Bronchial epithelial cell (primary cell): ENCODE measurements at regions not wholly inside any gene's neighbourhood (a gene's known extent, or its start where the extent isn't known, plus 50 kb on each side); places are given as distances from the start of the nearest gene placed in this dataset.

Source experiments
- DNase-seq: peaks from one replicate; pipeline ENCODE4 v3.0.0-alpha.2; 2010; ENCODE audit warnings: low read depth
- FAIRE-seq: peaks from 2 replicates; lab custom pipeline; 2011; peaks lifted over from hg19 to GRCh38; lab: Jason Lieb, UNC
- H3K27me3 ChIP-seq: 2 replicates; pipeline ENCODE4 v1.5.1; 2011; ENCODE audit warnings: low read length; ENCODE audit not compliant: control insufficient read depth, insufficient read depth
- H3K36me3 ChIP-seq: 2 replicates; pipeline ENCODE4 v1.5.1; 2011; ENCODE audit warnings: low read length; ENCODE audit not compliant: control insufficient read depth, insufficient read depth
- H3K4me3 ChIP-seq: 2 replicates; pipeline ENCODE4 v1.5.1; 2011; ENCODE audit warnings: mild to moderate bottlenecking, low read depth, low read length, control low read depth
- TF ChIP-seq, protein P1 (sequence below): IDR thresholded peaks from 2 replicates; pipeline ENCODE4 v1.5.1; 2011; ENCODE audit warnings: mild to moderate bottlenecking, moderate library complexity, low read length, control low read depth, inconsistent platforms; ENCODE audit not compliant: insufficient read depth, severe bottlenecking

DNA sequence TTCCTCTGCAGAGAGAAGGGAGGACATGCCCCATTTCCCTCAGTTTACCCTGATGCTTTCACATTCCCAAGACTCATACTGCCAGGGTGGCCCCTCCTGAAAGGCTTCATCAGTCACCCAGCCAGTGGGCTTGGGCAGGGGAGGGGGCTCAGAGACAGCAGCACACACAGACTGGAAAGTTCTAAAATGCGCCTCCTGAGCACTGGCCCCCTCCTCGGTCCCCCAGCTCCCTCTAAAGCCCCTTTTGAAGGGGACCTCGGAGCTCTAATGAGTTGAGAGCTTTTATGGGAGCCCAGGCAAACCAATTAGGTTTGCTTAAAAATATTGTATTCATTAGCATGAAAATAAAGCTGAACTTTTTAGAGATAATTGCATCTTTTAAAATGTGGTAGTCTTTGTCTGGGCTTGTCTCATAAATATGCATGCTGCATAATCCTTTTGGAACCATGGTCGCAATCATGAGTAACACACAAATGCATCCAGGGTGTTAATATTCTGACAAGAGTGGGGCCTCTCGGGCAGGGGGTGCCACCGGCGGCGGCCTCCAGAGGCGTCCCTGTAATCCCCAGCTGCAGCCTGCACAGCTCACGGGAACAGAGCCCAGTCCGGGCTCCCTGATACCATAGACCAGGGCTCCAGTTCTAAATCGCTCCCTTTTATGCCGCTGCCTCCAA, 78.5 kb downstream of the RPLP1 start:
- FAIRE-seq, result no peak

DNA sequence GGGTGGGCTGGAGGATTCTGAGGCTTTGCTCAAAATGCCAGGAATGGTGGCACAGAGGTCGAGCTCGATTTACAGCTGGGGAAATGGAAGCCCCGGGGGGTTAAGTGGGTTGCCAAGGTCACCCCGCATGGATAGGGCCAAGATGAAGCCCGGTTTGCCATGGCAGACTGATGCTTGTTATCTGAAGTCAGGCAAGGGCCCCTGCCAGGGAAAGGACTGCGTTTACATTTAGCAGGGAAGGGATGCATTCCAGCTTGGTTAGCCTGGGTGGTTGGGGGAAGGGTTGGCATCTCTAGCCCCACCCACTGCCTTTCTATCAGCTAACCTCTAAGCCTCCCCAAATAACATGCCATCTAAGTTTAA, 79.0 kb downstream of the RPLP1 start:
- TF ChIP-seq, protein P1, sequence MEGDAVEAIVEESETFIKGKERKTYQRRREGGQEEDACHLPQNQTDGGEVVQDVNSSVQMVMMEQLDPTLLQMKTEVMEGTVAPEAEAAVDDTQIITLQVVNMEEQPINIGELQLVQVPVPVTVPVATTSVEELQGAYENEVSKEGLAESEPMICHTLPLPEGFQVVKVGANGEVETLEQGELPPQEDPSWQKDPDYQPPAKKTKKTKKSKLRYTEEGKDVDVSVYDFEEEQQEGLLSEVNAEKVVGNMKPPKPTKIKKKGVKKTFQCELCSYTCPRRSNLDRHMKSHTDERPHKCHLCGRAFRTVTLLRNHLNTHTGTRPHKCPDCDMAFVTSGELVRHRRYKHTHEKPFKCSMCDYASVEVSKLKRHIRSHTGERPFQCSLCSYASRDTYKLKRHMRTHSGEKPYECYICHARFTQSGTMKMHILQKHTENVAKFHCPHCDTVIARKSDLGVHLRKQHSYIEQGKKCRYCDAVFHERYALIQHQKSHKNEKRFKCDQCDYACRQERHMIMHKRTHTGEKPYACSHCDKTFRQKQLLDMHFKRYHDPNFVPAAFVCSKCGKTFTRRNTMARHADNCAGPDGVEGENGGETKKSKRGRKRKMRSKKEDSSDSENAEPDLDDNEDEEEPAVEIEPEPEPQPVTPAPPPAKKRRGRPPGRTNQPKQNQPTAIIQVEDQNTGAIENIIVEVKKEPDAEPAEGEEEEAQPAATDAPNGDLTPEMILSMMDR, result no peak
- Histone ChIP-seq H3K36me3 (no peaks in the 10 kb centered on the region), H3K27me3 (peaks cover 12% of the 10 kb centered on the region), H3K4me3 (no peak overlapping the region)
- DNase-seq, result no peak
- FAIRE-seq, result no peak

More for the DNA sequence above, 78.5 kb downstream of the RPLP1 start:
- Histone ChIP-seq H3K27me3 (peaks cover 12% of the 10 kb centered on the region), H3K36me3 (no peaks in the 10 kb centered on the region), H3K4me3 (no peak overlapping the region)
- DNase-seq, result no peak
- TF ChIP-seq, protein P1, result no peak

DNA sequence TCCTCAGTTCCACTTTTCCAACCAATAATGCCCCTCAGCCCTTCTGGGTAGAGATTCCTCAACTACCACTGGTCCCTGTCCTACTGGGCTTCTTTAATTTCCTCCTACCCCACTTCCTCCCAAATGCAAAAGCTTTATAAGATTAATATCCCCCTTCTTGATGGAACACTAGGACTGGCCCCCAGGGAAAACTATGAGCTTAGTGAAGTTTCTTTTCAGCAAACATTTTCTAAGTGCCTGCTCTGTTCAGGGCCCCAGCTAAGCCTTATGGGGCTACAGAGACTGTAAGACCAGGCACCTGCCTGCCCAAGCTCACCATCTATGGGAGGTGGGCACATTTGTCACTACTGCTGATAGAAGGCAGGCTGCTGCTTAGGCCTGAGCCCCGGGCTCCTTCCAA, 79.4 kb downstream of the RPLP1 start:
- TF ChIP-seq, protein P1, result no peak
- no peak for FAIRE-seq

DNA sequence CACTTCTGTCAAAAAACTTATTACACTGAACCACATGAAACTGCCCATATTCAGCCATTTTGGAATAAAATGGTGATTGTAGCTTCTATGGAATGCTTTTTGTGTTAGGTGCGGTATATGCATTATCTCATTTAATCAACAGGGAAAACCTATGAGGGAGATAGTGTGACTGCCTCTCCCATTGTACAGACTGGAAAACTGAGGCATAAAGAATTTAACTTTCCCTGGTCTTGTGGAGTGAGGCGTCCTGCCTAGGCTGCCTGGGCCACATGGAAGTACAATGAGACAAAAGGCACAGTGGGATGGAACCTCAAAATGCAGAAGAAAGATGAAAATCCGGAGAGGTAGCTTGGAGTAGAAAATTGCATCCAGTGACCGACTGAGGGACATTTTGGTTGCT, 80.2 kb downstream of the RPLP1 start:
- DNase-seq (no peak), FAIRE-seq (no peak)
- Histone ChIP-seq H3K27me3 (peaks cover 12% of the 10 kb centered on the region), H3K36me3 (no peaks in the 10 kb centered on the region), H3K4me3 (no peak overlapping the region)
- TF ChIP-seq, protein P1, result no peak

More for the DNA sequence above, 79.4 kb downstream of the RPLP1 start:
- peaks cover 12% of the 10 kb centered on the region for H3K27me3 ChIP-seq
- DNase-seq, result no peak
- H3K4me3 ChIP-seq, result no peak overlapping the region
- no peaks in the 10 kb centered on the region for H3K36me3 ChIP-seq

DNA sequence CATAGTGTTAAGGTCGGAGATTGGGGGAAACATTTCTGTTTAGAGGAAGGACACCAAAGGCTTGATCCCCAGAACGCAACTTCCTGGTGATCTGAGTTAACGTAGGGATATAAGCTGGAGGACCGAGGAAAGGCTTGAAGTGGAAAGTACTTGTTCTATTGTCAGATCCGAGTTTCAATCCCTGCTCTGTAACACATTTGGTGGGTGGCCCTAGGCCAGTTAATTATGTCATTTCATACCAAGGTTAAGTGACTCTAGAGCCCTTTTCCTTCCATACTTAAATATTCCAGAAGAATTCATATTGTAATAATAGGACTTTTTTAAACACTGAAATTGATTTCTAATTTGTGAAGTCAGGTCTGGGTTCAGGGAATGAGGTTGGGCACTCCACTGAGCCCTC, 80.9 kb downstream of the RPLP1 start:
- TF ChIP-seq, protein P1, result no peak
- Histone ChIP-seq H3K36me3 (no peaks in the 10 kb centered on the region), H3K27me3 (peaks cover 12% of the 10 kb centered on the region), H3K4me3 (no peak overlapping the region)
- FAIRE-seq (no peak), DNase-seq (no peak)
